DOHH2 (cell line): ENCODE measurements at regions not wholly inside any gene's neighbourhood (a gene's known extent, or its start where the extent isn't known, plus 50 kb on each side); places are given as distances from the start of the nearest gene placed in this dataset.

ENCODE experiments used
- H3F3A ChIP-seq: fragments of 200-600 bp; sonication (generic), shearing (Covaris generic); 2 replicates; pipeline ENCODE4 v1.6.0; 2016; ENCODE audit warnings: antibody characterized with exemption, mild to moderate bottlenecking; ENCODE audit not compliant: control insufficient read depth, insufficient read depth
- H3K27ac ChIP-seq: fragments of 200-600 bp; sonication (generic); 2 replicates; pipeline ENCODE4 v1.5.1; 2014; ENCODE audit warnings: low read depth, mild to moderate bottlenecking, low read length, moderate library complexity
- H3K27me3 ChIP-seq: fragments of 200-600 bp; sonication (generic); 2 replicates; pipeline ENCODE4 v1.6.1; 2014; ENCODE audit warnings: mild to moderate bottlenecking, low read length, mixed read lengths; ENCODE audit not compliant: control insufficient read depth
- H3K36me3 ChIP-seq: fragments of 200-600 bp; sonication (generic); 2 replicates; pipeline ENCODE4 v1.6.1; 2014; ENCODE audit warnings: mild to moderate bottlenecking, low read length, moderate library complexity, mixed read lengths; ENCODE audit not compliant: control insufficient read depth
- H3K4me1 ChIP-seq: fragments of 200-600 bp; sonication (generic); 2 replicates; pipeline ENCODE4 v1.6.1; 2014; ENCODE audit warnings: mild to moderate bottlenecking, low read length, mixed read lengths; ENCODE audit not compliant: control insufficient read depth
- H3K4me2 ChIP-seq: fragments of 200-600 bp; sonication (generic); 2 replicates; pipeline ENCODE4 v1.6.0; 2014; ENCODE audit warnings: mild to moderate bottlenecking, low read length, moderate library complexity
- H3K4me3 ChIP-seq: fragments of 200-600 bp; sonication (generic); 2 replicates; pipeline ENCODE4 v1.5.1; 2014; ENCODE audit warnings: mild to moderate bottlenecking, low read length, mixed read lengths
- H3K79me2 ChIP-seq: fragments of 200-600 bp; sonication (generic); 2 replicates; pipeline ENCODE4 v1.6.1; 2014; ENCODE audit warnings: mild to moderate bottlenecking, low read length, mixed read lengths; ENCODE audit not compliant: control insufficient read depth
- H3K9me2 ChIP-seq: fragments of 200-600 bp; sonication (generic); replicated peaks from 2 replicates; pipeline ENCODE4 v1.6.1; 2014; ENCODE audit warnings: mild to moderate bottlenecking, low read length, mixed read lengths; ENCODE audit not compliant: control insufficient read depth
- H3K9me3 ChIP-seq: fragments of 200-600 bp; sonication (generic); 2 replicates; pipeline ENCODE4 v1.6.1; 2014; ENCODE audit warnings: antibody characterized with exemption, low read length, mixed read lengths; ENCODE audit not compliant: control insufficient read depth, insufficient read depth
- H4K20me1 ChIP-seq: fragments of 200-600 bp; sonication (generic); 2 replicates; pipeline ENCODE4 v1.6.0; 2014; ENCODE audit warnings: low read depth, mild to moderate bottlenecking, antibody characterized with exemption, low read length, moderate library complexity; ENCODE audit not compliant: control insufficient read depth, insufficient read depth
- CTCF ChIP-seq: fragments of 200-600 bp; sonication (generic); IDR thresholded peaks from one replicate; pipeline ENCODE4 v1.5.1; 2014; ENCODE audit warnings: antibody characterized with exemption, mild to moderate bottlenecking, low read depth, low read length; ENCODE audit not compliant: poor library complexity, severe bottlenecking
- EZH2phosphoT487 ChIP-seq: fragments of 200-600 bp; sonication (generic); IDR thresholded peaks from 2 replicates; pipeline ENCODE4 v1.6.1; 2017; ENCODE audit warnings: borderline replicate concordance, mild to moderate bottlenecking, antibody characterized with exemption, low read length, moderate library complexity, mixed read lengths

- Histone ChIP-seq H3K27ac (no peak overlapping the region), H3K9me2 (no peaks in the 10 kb centered on the region), H3K4me3 (no peak overlapping the region), H3K27me3 (no peaks in the 10 kb centered on the region), H3F3A (no peaks in the 10 kb centered on the region), H3K36me3 (no peaks in the 10 kb centered on the region), H3K79me2 (no peaks in the 10 kb centered on the region), H4K20me1 (no peaks in the 10 kb centered on the region), H3K4me1 (no peaks in the 10 kb centered on the region), H3K9me3 (no peaks in the 10 kb centered on the region), H3K4me2 (no peak overlapping the region)
- TF ChIP-seq CTCF (no peak), EZH2phosphoT487 (no peak)
Measured at GRCh38 chr6:112804638-112805330, 457.7 kb downstream of the RFPL4B start.

GRCh38 chr6:112806163-112806865 is 459.2 kb downstream of the RFPL4B start:
- Histone ChIP-seq H3K27ac (no peak overlapping the region), H3K9me2 (no peaks in the 10 kb centered on the region), H3K4me3 (no peak overlapping the region), H3K36me3 (no peaks in the 10 kb centered on the region), H3F3A (no peaks in the 10 kb centered on the region), H3K79me2 (no peaks in the 10 kb centered on the region), H3K27me3 (no peaks in the 10 kb centered on the region), H4K20me1 (no peaks in the 10 kb centered on the region), H3K4me1 (no peaks in the 10 kb centered on the region), H3K4me2 (no peak overlapping the region), H3K9me3 (no peaks in the 10 kb centered on the region)
- TF ChIP-seq CTCF (no peak), EZH2phosphoT487 (no peak)

DNA sequence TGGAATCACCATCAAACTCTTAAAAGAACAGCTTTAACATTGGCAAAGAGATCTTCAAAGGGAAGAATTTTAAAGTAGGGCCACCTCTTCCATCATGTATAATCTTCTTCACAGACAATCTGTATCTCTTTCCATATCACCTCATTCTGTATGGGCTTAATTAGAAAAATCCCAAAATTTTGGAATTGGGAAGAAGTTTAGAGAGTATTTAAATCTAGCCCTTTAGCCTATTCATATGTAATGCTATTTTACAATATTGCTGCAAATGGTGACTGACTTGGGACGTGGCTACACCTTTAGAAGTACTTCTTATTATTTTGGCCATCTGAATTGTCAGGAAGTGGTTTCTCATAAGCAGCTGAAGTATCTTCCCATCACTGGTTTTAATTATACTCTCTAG is 474.3 kb downstream of the RFPL4B start:
- H3F3A ChIP-seq: no peaks in the 10 kb centered on the region
- no peaks in the 10 kb centered on the region for H3K9me3 ChIP-seq
- H4K20me1 ChIP-seq: no peaks in the 10 kb centered on the region
- no peak overlapping the region for H3K4me2 ChIP-seq
- H3K4me3 ChIP-seq: no peak overlapping the region
- no peaks in the 10 kb centered on the region for H3K4me1 ChIP-seq
- no peaks in the 10 kb centered on the region for H3K27me3 ChIP-seq
- no peaks in the 10 kb centered on the region for H3K36me3 ChIP-seq
- no peak overlapping the region for H3K27ac ChIP-seq
- no peaks in the 10 kb centered on the region; the same call in 1 of the 2 replicates for H3K9me2 ChIP-seq
- TF ChIP-seq CTCF (no peak), EZH2phosphoT487 (no peak)
- no peaks in the 10 kb centered on the region for H3K79me2 ChIP-seq
